ENCODE measurements at regions not wholly inside any gene's neighbourhood (a gene's known extent, or its start where the extent isn't known, plus 50 kb on each side); places are given as distances from the start of the nearest gene placed in this dataset.

DNA sequence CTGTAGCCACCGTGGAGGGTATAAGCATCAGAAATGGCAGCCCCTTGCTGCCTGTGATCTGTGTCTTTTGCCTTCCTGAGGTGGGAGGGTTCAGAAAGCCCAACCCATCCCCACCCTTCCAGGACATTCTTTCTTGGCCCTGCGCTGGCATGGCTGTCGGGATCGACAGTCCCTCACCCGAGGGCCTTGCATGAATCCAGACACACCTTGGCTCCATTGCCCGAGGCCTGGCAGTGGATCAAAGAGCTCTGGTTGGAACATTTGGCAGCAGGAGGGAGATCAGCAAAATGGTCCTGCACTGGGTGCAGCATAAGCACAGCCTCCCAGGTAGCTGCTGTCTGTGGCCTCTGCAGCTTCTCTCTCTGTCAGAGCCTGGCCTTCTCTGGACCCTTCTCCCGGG, 246.6 kb upstream of the MAF start:
- TF ChIP-seq BACH2 (CRISPR knock-in tag; IDR thresholded peaks at IDR 0.05; ENCODE audit: borderline replicate concordance) (no peak), CSDC2 (CRISPR knock-in tag; IDR thresholded peaks at IDR 0.05) (no peak), SNAI2 (CRISPR knock-in tag; IDR thresholded peaks at IDR 0.05) (no peak), ZNF70 (CRISPR knock-in tag; IDR thresholded peaks at IDR 0.05) (no peak), TCF4 (CRISPR knock-in tag; IDR thresholded peaks at IDR 0.05; ENCODE audit: borderline replicate concordance) (no peak), OSR1 (CRISPR knock-in tag; IDR thresholded peaks at IDR 0.05) (no peak), ZFP3 (CRISPR knock-in tag; IDR thresholded peaks at IDR 0.05) (no peak), ZNF8 (CRISPR knock-in tag; IDR thresholded peaks at IDR 0.05) (no peak)
- TF ChIP-seq, protein P1, sequence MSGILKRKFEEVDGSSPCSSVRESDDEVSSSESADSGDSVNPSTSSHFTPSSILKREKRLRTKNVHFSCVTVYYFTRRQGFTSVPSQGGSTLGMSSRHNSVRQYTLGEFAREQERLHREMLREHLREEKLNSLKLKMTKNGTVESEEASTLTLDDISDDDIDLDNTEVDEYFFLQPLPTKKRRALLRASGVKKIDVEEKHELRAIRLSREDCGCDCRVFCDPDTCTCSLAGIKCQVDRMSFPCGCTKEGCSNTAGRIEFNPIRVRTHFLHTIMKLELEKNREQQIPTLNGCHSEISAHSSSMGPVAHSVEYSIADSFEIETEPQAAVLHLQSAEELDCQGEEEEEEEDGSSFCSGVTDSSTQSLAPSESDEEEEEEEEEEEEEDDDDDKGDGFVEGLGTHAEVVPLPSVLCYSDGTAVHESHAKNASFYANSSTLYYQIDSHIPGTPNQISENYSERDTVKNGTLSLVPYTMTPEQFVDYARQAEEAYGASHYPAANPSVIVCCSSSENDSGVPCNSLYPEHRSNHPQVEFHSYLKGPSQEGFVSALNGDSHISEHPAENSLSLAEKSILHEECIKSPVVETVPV (CRISPR knock-in tag; IDR thresholded peaks at IDR 0.05), result no peak
- TF ChIP-seq, protein P2, sequence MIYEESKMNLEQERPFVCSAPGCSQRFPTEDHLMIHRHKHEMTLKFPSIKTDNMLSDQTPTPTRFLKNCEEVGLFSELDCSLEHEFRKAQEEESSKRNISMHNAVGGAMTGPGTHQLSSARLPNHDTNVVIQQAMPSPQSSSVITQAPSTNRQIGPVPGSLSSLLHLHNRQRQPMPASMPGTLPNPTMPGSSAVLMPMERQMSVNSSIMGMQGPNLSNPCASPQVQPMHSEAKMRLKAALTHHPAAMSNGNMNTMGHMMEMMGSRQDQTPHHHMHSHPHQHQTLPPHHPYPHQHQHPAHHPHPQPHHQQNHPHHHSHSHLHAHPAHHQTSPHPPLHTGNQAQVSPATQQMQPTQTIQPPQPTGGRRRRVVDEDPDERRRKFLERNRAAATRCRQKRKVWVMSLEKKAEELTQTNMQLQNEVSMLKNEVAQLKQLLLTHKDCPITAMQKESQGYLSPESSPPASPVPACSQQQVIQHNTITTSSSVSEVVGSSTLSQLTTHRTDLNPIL (CRISPR knock-in tag; IDR thresholded peaks at IDR 0.05; ENCODE audit: low read depth), result no peak
- TF ChIP-seq, protein P3, sequence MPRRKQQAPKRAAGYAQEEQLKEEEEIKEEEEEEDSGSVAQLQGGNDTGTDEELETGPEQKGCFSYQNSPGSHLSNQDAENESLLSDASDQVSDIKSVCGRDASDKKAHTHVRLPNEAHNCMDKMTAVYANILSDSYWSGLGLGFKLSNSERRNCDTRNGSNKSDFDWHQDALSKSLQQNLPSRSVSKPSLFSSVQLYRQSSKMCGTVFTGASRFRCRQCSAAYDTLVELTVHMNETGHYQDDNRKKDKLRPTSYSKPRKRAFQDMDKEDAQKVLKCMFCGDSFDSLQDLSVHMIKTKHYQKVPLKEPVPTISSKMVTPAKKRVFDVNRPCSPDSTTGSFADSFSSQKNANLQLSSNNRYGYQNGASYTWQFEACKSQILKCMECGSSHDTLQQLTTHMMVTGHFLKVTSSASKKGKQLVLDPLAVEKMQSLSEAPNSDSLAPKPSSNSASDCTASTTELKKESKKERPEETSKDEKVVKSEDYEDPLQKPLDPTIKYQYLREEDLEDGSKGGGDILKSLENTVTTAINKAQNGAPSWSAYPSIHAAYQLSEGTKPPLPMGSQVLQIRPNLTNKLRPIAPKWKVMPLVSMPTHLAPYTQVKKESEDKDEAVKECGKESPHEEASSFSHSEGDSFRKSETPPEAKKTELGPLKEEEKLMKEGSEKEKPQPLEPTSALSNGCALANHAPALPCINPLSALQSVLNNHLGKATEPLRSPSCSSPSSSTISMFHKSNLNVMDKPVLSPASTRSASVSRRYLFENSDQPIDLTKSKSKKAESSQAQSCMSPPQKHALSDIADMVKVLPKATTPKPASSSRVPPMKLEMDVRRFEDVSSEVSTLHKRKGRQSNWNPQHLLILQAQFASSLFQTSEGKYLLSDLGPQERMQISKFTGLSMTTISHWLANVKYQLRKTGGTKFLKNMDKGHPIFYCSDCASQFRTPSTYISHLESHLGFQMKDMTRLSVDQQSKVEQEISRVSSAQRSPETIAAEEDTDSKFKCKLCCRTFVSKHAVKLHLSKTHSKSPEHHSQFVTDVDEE (CRISPR knock-in tag; IDR thresholded peaks at IDR 0.05), result no peak
- TF ChIP-seq, protein P4, sequence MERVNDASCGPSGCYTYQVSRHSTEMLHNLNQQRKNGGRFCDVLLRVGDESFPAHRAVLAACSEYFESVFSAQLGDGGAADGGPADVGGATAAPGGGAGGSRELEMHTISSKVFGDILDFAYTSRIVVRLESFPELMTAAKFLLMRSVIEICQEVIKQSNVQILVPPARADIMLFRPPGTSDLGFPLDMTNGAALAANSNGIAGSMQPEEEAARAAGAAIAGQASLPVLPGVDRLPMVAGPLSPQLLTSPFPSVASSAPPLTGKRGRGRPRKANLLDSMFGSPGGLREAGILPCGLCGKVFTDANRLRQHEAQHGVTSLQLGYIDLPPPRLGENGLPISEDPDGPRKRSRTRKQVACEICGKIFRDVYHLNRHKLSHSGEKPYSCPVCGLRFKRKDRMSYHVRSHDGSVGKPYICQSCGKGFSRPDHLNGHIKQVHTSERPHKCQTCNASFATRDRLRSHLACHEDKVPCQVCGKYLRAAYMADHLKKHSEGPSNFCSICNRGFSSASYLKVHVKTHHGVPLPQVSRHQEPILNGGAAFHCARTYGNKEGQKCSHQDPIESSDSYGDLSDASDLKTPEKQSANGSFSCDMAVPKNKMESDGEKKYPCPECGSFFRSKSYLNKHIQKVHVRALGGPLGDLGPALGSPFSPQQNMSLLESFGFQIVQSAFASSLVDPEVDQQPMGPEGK (CRISPR knock-in tag; IDR thresholded peaks at IDR 0.05; ENCODE audit: borderline replicate concordance), result no peak
- ATAC-seq, result no peak

DNA sequence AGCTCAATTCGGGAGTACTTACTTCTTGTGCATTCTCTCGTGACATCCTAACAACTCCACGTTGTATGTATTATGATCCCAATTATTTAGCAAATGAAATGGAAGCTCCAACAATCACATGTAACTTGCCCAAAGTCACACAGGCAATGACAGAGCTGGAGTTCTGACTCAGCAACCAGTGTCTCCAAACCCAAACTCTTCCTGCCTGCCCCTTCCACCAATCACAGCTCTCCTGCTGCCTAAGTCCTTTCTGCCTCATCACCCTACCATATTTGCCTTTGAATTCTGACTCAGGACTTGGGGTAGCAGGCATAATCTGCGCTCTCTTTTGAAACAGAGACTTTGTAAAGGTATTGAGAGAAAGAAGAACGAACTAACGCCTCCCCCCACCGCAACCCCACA, 245.2 kb upstream of the MAF start:
- no peak for ATAC-seq
- TF ChIP-seq ZC3H10 (CRISPR knock-in tag; IDR thresholded peaks at IDR 0.05), result no peak
- TF ChIP-seq RARB (CRISPR knock-in tag; IDR thresholded peaks at IDR 0.05), result no peak
- no peak for TF ChIP-seq ZFP30 (CRISPR knock-in tag; IDR thresholded peaks at IDR 0.05)
- TF ChIP-seq GLIS3 (CRISPR knock-in tag; IDR thresholded peaks at IDR 0.05), result no peak
- TF ChIP-seq, protein P1 (CRISPR knock-in tag; IDR thresholded peaks at IDR 0.05), result no peak
- TF ChIP-seq, protein P3 (CRISPR knock-in tag; IDR thresholded peaks at IDR 0.05), result no peak
- TF ChIP-seq ZNF8 (CRISPR knock-in tag; IDR thresholded peaks at IDR 0.05), result no peak
- no peak for TF ChIP-seq BACH2 (CRISPR knock-in tag; IDR thresholded peaks at IDR 0.05; ENCODE audit: borderline replicate concordance)
- TF ChIP-seq ZNF70 (CRISPR knock-in tag; IDR thresholded peaks at IDR 0.05), result no peak
- no peak for TF ChIP-seq CSDC2 (CRISPR knock-in tag; IDR thresholded peaks at IDR 0.05)
- no peak for TF ChIP-seq ZFP3 (CRISPR knock-in tag; IDR thresholded peaks at IDR 0.05)
- TF ChIP-seq OSR1 (CRISPR knock-in tag; IDR thresholded peaks at IDR 0.05), result no peak
- TF ChIP-seq TCF4 (CRISPR knock-in tag; IDR thresholded peaks at IDR 0.05; ENCODE audit: borderline replicate concordance), result no peak
- no peak for TF ChIP-seq ARNTL (CRISPR knock-in tag; IDR thresholded peaks at IDR 0.05; ENCODE audit: borderline replicate concordance, low read depth)
- TF ChIP-seq ESRRG (CRISPR knock-in tag; IDR thresholded peaks at IDR 0.05), result no peak
- TF ChIP-seq, protein P2 (CRISPR knock-in tag; IDR thresholded peaks at IDR 0.05; ENCODE audit: low read depth), result no peak
- TF ChIP-seq PPARA (CRISPR knock-in tag; IDR thresholded peaks at IDR 0.05; ENCODE audit: borderline replicate concordance), result no peak
- TF ChIP-seq ZNF565 (CRISPR knock-in tag; conservative IDR thresholded peaks at IDR 0.05; ENCODE audit: low read depth), result no peak
- TF ChIP-seq TOX (CRISPR knock-in tag; IDR thresholded peaks at IDR 0.05; ENCODE audit: borderline replicate concordance), result no peak
- TF ChIP-seq, protein P4 (CRISPR knock-in tag; IDR thresholded peaks at IDR 0.05; ENCODE audit: borderline replicate concordance), result no peak
